ENCODE measurements at regions not wholly inside any gene's neighbourhood (a gene's known extent, or its start where the extent isn't known, plus 50 kb on each side); places are given as distances from the start of the nearest gene placed in this dataset.

GRCh38 chr5:3043600-3043999 lies 292.1 kb upstream of the IRX2 start:
- H3K79me2 ChIP-seq (ENCODE audit: control insufficient read depth, insufficient read depth, low read length), result no peaks in the 10 kb centered on the region
- no peaks in the 10 kb centered on the region for H3K36me3 ChIP-seq (replicated peaks in 1 of 2; ENCODE audit: control extremely low read depth in 1 of 2, control insufficient read depth in 1 of 2, extremely low read depth in 1 of 2, insufficient read depth in 2 of 2, low read length in 1 of 2)
- no peak overlapping the region for H3K4me3 ChIP-seq (ENCODE audit: control extremely low read depth in 1 of 5, extremely low read depth in 1 of 5, insufficient read depth in 1 of 5, low read depth in 2 of 5, low read length in 4 of 5)
- Mint-ChIP-seq H3K4me1 (no peaks in the 10 kb centered on the region), H3K9me3 (ENCODE audit: insufficient read depth) (no peaks in the 10 kb centered on the region), H3K27ac (no peak overlapping the region), H3K4me3 (no peak overlapping the region), H3K27me3 (no peaks in the 10 kb centered on the region)
- ATAC-seq (ENCODE audit: low read depth) (no peak), DNase-seq (no peak)
- H3K9ac ChIP-seq (ENCODE audit: low read length), result no peak overlapping the region
- H3K9me3 ChIP-seq (ENCODE audit: control extremely low read depth in 1 of 3, control insufficient read depth in 2 of 3, insufficient read depth in 1 of 3, low read length in 2 of 3), result peaks cover 0 to 15% (median 0%) of the 10 kb centered on the region in 3 donors
- TF ChIP-seq CTCF (IDR thresholded peaks at IDR 0.05), result no peak
- TF ChIP-seq EZH2 (IDR thresholded peaks at IDR 0.05; ENCODE audit: borderline replicate concordance, insufficient read depth, low read depth, low read length, poor library complexity, severe bottlenecking), result no peak
- H2AFZ ChIP-seq (ENCODE audit: insufficient read depth, low read depth, low read length, poor library complexity, severe bottlenecking), result no peak overlapping the region
- no peak overlapping the region for H3K27ac ChIP-seq (ENCODE audit: low read length in 2 of 2)
- intact Hi-C loops (cut with micrococcal nuclease), result no loop called here
- H3K4me2 ChIP-seq (replicated peaks; ENCODE audit: low read depth, low read length, poor library complexity, severe bottlenecking), result no peak overlapping the region
- H4K20me1 ChIP-seq (ENCODE audit: control insufficient read depth, insufficient read depth, low read length, poor library complexity, severe bottlenecking), result no peaks in the 10 kb centered on the region
- CTCF ChIA-PET, result no interaction called here
- H3K27me3 ChIP-seq (replicated peaks in 1 of 4; ENCODE audit: control extremely low read depth in 1 of 4, control insufficient read depth in 3 of 4, insufficient read depth in 4 of 4, low read length in 3 of 4), result no peaks in the 10 kb centered on the region
- no peaks in the 10 kb centered on the region for H3K4me1 ChIP-seq (ENCODE audit: control insufficient read depth in 2 of 2, insufficient read depth in 2 of 2, low read length in 2 of 2)
- POLR2A ChIA-PET, result no interaction called here

DNA sequence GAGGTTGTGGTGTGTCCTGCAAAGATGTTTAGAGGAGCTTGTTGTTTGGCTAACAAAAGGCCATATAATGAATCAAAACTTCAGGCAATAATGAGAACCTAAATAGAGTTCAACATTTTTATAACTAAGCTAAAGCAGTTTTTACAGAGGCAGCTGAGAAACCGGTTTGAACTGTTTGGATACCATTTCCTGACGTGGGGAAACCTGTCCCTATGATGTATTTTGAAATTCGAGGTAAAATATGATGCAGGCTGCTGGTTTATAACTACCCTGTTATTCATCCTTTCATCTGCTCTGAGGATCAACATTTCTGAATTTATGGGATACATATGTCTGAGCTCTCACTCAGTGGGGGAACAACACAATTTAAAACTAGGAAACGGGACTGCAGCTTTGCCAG lies 289.5 kb upstream of the IRX2 start:
- Histone ChIP-seq H3K4me3 (ENCODE audit: control extremely low read depth in 1 of 5, extremely low read depth in 1 of 5, insufficient read depth in 1 of 5, low read depth in 2 of 5, low read length in 4 of 5) (no peak overlapping the region), H3K27me3 (replicated peaks in 1 of 4; ENCODE audit: control extremely low read depth in 1 of 4, control insufficient read depth in 3 of 4, insufficient read depth in 4 of 4, low read length in 3 of 4) (no peaks in the 10 kb centered on the region), H4K20me1 (ENCODE audit: control insufficient read depth, insufficient read depth, low read length, poor library complexity, severe bottlenecking) (no peaks in the 10 kb centered on the region), H3K27ac (ENCODE audit: low read length in 2 of 2) (no peak overlapping the region), H3K36me3 (replicated peaks in 1 of 2; ENCODE audit: control extremely low read depth in 1 of 2, control insufficient read depth in 1 of 2, extremely low read depth in 1 of 2, insufficient read depth in 2 of 2, low read length in 1 of 2) (no peaks in the 10 kb centered on the region), H3K79me2 (ENCODE audit: control insufficient read depth, insufficient read depth, low read length) (no peaks in the 10 kb centered on the region), H3K4me2 (replicated peaks; ENCODE audit: low read depth, low read length, poor library complexity, severe bottlenecking) (no peak overlapping the region), H3K4me1 (ENCODE audit: control insufficient read depth in 2 of 2, insufficient read depth in 2 of 2, low read length in 2 of 2) (no peaks in the 10 kb centered on the region), H3K9ac (ENCODE audit: low read length) (no peak overlapping the region), H3K9me3 (ENCODE audit: control extremely low read depth in 1 of 3, control insufficient read depth in 2 of 3, insufficient read depth in 1 of 3, low read length in 2 of 3) (peaks cover 0 to 9% (median 0%) of the 10 kb centered on the region in 3 donors), H2AFZ (ENCODE audit: insufficient read depth, low read depth, low read length, poor library complexity, severe bottlenecking) (no peak overlapping the region)
- no peak for TF ChIP-seq CTCF (IDR thresholded peaks at IDR 0.05)
- TF ChIP-seq EZH2 (IDR thresholded peaks at IDR 0.05; ENCODE audit: borderline replicate concordance, insufficient read depth, low read depth, low read length, poor library complexity, severe bottlenecking), result no peak
- DNase-seq, result no peak
- CTCF ChIA-PET, result no interaction called here
- intact Hi-C loops (cut with micrococcal nuclease), result no loop called here
- no peak for ATAC-seq (ENCODE audit: low read depth)
- POLR2A ChIA-PET, result no interaction called here
- Mint-ChIP-seq H3K27ac (no peak overlapping the region), H3K4me3 (no peak overlapping the region), H3K27me3 (no peaks in the 10 kb centered on the region), H3K9me3 (ENCODE audit: insufficient read depth) (peaks cover 3% of the 10 kb centered on the region), H3K4me1 (no peaks in the 10 kb centered on the region)
- WGBS (ENCODE audit: insufficient coverage), result 71% methylated on average over 1 of the region's 4 CpGs
